GM23338 (cell line): ENCODE measurements at regions not wholly inside any gene's neighbourhood (a gene's known extent, or its start where the extent isn't known, plus 50 kb on each side); places are given as distances from the start of the nearest gene placed in this dataset.

Experiments used
- ATAC-seq: fragments of 200-7000 bp; cut with Tn5 transposase; 3 replicates; pipeline ENCODE4 v1.9.1; 2020
- DNase-seq: peaks from one replicate; pipeline ENCODE4 v3.0.0-alpha.2; 2015; ENCODE audit warnings: low spot score
- H2AFZ ChIP-seq: fragments of 200-600 bp; sonication (generic); 2 replicates; pipeline ENCODE4 v1.8.0; 2016; ENCODE audit warnings: antibody characterized with exemption, mild to moderate bottlenecking, moderate library complexity
- H3F3A ChIP-seq: fragments of 200-600 bp; sonication (generic); replicated peaks from 2 replicates; pipeline ENCODE4 v1.8.0; 2017; ENCODE audit warnings: antibody characterized with exemption, mixed run types, low read depth
- H3K27ac ChIP-seq: fragments of 200-600 bp; sonication (generic); 2 replicates; pipeline ENCODE4 v1.6.1; 2016; ENCODE audit warnings: low read depth
- H3K27me3 ChIP-seq: fragments of 200-600 bp; sonication (generic); 2 replicates; pipeline ENCODE4 v1.8.0; 2016; ENCODE audit warnings: mild to moderate bottlenecking, mixed run types, moderate library complexity; ENCODE audit not compliant: insufficient read depth
- H3K36me3 ChIP-seq: fragments of 200-600 bp; sonication (generic); 2 replicates; pipeline ENCODE4 v1.8.0; 2016; ENCODE audit warnings: mild to moderate bottlenecking; ENCODE audit not compliant: insufficient read depth
- H3K4me1 ChIP-seq: fragments of 200-600 bp; sonication (generic); 2 replicates; pipeline ENCODE4 v1.8.0; 2016; ENCODE audit warnings: mild to moderate bottlenecking, moderate library complexity; ENCODE audit not compliant: insufficient read depth
- H3K4me2 ChIP-seq: fragments of 200-600 bp; sonication (generic); 2 replicates; pipeline ENCODE4 v1.7.1; 2017; ENCODE audit warnings: mixed run types
- H3K4me3 ChIP-seq: fragments of 200-600 bp; sonication (generic); 2 replicates; pipeline ENCODE4 v1.6.1; 2016; ENCODE audit warnings: mixed run types
- H3K79me2 ChIP-seq: fragments of 200-600 bp; sonication (generic); replicated peaks from 2 replicates; pipeline ENCODE4 v1.8.0; 2017; ENCODE audit warnings: mild to moderate bottlenecking; ENCODE audit not compliant: insufficient read depth
- H3K9me2 ChIP-seq: fragments of 200-600 bp; sonication (generic); 2 replicates; pipeline ENCODE4 v1.8.0; 2017; ENCODE audit not compliant: insufficient read depth
- H4K20me1 ChIP-seq: fragments of 200-600 bp; sonication (generic); replicated peaks from 2 replicates; pipeline ENCODE4 v1.8.0; 2017; ENCODE audit warnings: mild to moderate bottlenecking; ENCODE audit not compliant: insufficient read depth
- H3K27ac Mint-ChIP-seq: 2 replicates; pipeline ENCODE4 v1.8.0; 2020; ENCODE audit warnings: inconsistent platforms, mild to moderate bottlenecking, moderate library complexity, mixed read lengths
- H3K27me3 Mint-ChIP-seq: 3 replicates; pipeline ENCODE4 v1.8.0; 2022; ENCODE audit warnings: low read depth, mild to moderate bottlenecking, moderate library complexity, mixed read lengths, inconsistent platforms; ENCODE audit not compliant: insufficient read depth, poor library complexity
- H3K36me3 Mint-ChIP-seq: 3 replicates; pipeline ENCODE4 v1.8.0; 2021; ENCODE audit warnings: low read depth, mild to moderate bottlenecking, inconsistent platforms, moderate library complexity, mixed read lengths
- H3K4me1 Mint-ChIP-seq: 3 replicates; pipeline ENCODE4 v1.8.0; 2020; ENCODE audit warnings: mild to moderate bottlenecking, inconsistent platforms, mixed read lengths
- H3K4me3 Mint-ChIP-seq: 3 replicates; pipeline ENCODE4 v1.8.0; 2021; ENCODE audit warnings: moderate library complexity, mild to moderate bottlenecking, inconsistent platforms, mixed read lengths
- H3K9me3 Mint-ChIP-seq: 3 replicates; pipeline ENCODE4 v1.8.0; 2020; ENCODE audit warnings: moderate library complexity, mild to moderate bottlenecking, inconsistent platforms, mixed read lengths
- CREB1 ChIP-seq: fragments of 250-450 bp; sonication (Bioruptor Pico); IDR thresholded peaks from 2 replicates; pipeline ENCODE4 v1.5.0; 2020; ENCODE audit warnings: low read depth, mild to moderate bottlenecking, moderate library complexity
- CTCF ChIP-seq, 2 experiments: fragments of 200-600 bp in 1 of 2; sonication (generic) in 1 of 2; conservative IDR thresholded peaks; 2 replicates each; pipeline versions ENCODE4 v1.5.1 to v1.6.1; 2016 to 2017; ENCODE audit warnings: antibody characterized with exemption in 2 of 2, low read depth in 2 of 2, mild to moderate bottlenecking in 2 of 2, moderate library complexity in 1 of 2
- ETS1 ChIP-seq: IDR thresholded peaks from 2 replicates; pipeline ENCODE4 v1.6.1; 2016; ENCODE audit warnings: antibody characterized with exemption
- EZH2 ChIP-seq: fragments of 200-600 bp; sonication (generic); IDR thresholded peaks from one replicate; pipeline ENCODE4 v1.8.0; 2017; ENCODE audit warnings: antibody characterized with exemption, mild to moderate bottlenecking, low read depth; ENCODE audit not compliant: unreplicated experiment
- EZH2phosphoT487 ChIP-seq: fragments of 200-600 bp; sonication (generic); IDR thresholded peaks from one replicate; pipeline ENCODE4 v1.8.1; 2018; ENCODE audit warnings: antibody characterized with exemption; ENCODE audit not compliant: unreplicated experiment
- JUNB ChIP-seq: IDR thresholded peaks from one replicate; pipeline ENCODE4 v1.6.1; 2016; ENCODE audit warnings: antibody characterized with exemption; ENCODE audit not compliant: unreplicated experiment
- NANOG ChIP-seq: IDR thresholded peaks from 2 replicates; pipeline ENCODE4 v1.6.1; 2016; ENCODE audit warnings: antibody characterized with exemption, borderline replicate concordance
- POLR2AphosphoS5 ChIP-seq: IDR thresholded peaks from 2 replicates; pipeline ENCODE4 v1.6.1; 2016; ENCODE audit warnings: antibody characterized with exemption, low read depth
- STAT1 ChIP-seq: IDR thresholded peaks from one replicate; pipeline ENCODE4 v1.6.1; 2016; ENCODE audit warnings: antibody characterized with exemption; ENCODE audit not compliant: unreplicated experiment
- ZNF114 ChIP-seq: fragments of 250-450 bp; sonication (Bioruptor Pico); IDR thresholded peaks from 2 replicates; pipeline ENCODE4 v1.5.0; 2020; ENCODE audit warnings: mild to moderate bottlenecking, moderate library complexity
- ZNF331 ChIP-seq: fragments of 250-450 bp; sonication (Bioruptor Pico); IDR thresholded peaks from 2 replicates; pipeline ENCODE4 v1.5.0; 2020; ENCODE audit warnings: low read depth, mild to moderate bottlenecking, moderate library complexity
- ZNF462 ChIP-seq: fragments of 250-450 bp; sonication (Bioruptor Pico); IDR thresholded peaks from 2 replicates; pipeline ENCODE4 v1.5.0; 2020; ENCODE audit warnings: mild to moderate bottlenecking, moderate library complexity

GRCh38 chr6:5936631-5937030, 70.1 kb downstream of the NRN1 start:
- Histone ChIP-seq H3K9me2 (no peaks in the 10 kb centered on the region), H3K27ac (no peak overlapping the region), H3K79me2 (no peaks in the 10 kb centered on the region), H3K27me3 (no peaks in the 10 kb centered on the region), H3K36me3 (no peaks in the 10 kb centered on the region), H2AFZ (no peak overlapping the region), H3K4me1 (no peaks in the 10 kb centered on the region), H3K4me2 (no peak overlapping the region), H4K20me1 (no peaks in the 10 kb centered on the region), H3F3A (no peaks in the 10 kb centered on the region), H3K4me3 (no peak overlapping the region)
- DNase-seq (no peak), ATAC-seq (no peak)
- TF ChIP-seq NANOG (no peak), CREB1 (CRISPR knock-in tag) (no peak), ZNF114 (CRISPR knock-in tag) (no peak)
- no peak overlapping the region for H3K27ac Mint-ChIP-seq
- H3K4me1 Mint-ChIP-seq = 0 out of 3 replicates have a peak, but pooled peaks cover 2% of the 10 kb centered on the region
- H3K9me3 Mint-ChIP-seq = peaks cover 9% of the 10 kb centered on the region; the same call in 2 of the 3 replicates
- H3K4me3 Mint-ChIP-seq = no peak overlapping the region
- peaks cover 4% of the 10 kb centered on the region for H3K27me3 Mint-ChIP-seq
- H3K36me3 Mint-ChIP-seq = no peaks in the 10 kb centered on the region; the same call in 1 of the 3 replicates

- Histone ChIP-seq H3F3A (no peaks in the 10 kb centered on the region), H3K4me1 (no peaks in the 10 kb centered on the region), H3K9me2 (no peaks in the 10 kb centered on the region), H3K4me3 (no peak overlapping the region), H4K20me1 (no peaks in the 10 kb centered on the region), H3K36me3 (no peaks in the 10 kb centered on the region), H3K27me3 (no peaks in the 10 kb centered on the region), H3K4me2 (no peak overlapping the region), H3K27ac (no peak overlapping the region), H3K79me2 (no peaks in the 10 kb centered on the region), H2AFZ (no peak overlapping the region)
- H3K4me3 Mint-ChIP-seq = no peak overlapping the region
- peaks cover 9% of the 10 kb centered on the region; the same call in 2 of the 3 replicates for H3K9me3 Mint-ChIP-seq
- H3K4me1 Mint-ChIP-seq = 0 out of 3 replicates have a peak, but pooled peaks cover 2% of the 10 kb centered on the region
- no peaks in the 10 kb centered on the region; the same call in 1 of the 3 replicates for H3K36me3 Mint-ChIP-seq
- DNase-seq (no peak), ATAC-seq (no peak)
- H3K27ac Mint-ChIP-seq = no peak overlapping the region
- peaks cover 3% of the 10 kb centered on the region for H3K27me3 Mint-ChIP-seq
- TF ChIP-seq ZNF462 (CRISPR knock-in tag) = no peak
- no peak for TF ChIP-seq POLR2AphosphoS5
- TF ChIP-seq CTCF (conservative IDR thresholded peaks at IDR 0.05; ENCODE audit: low read depth in 2 of 2) = no peak
- TF ChIP-seq EZH2phosphoT487 = no peak
- no peak for TF ChIP-seq ETS1
- no peak for TF ChIP-seq ZNF114 (CRISPR knock-in tag)
- TF ChIP-seq JUNB = no peak
- no peak for TF ChIP-seq ZNF331
- TF ChIP-seq NANOG = no peak
- no peak for TF ChIP-seq STAT1
- TF ChIP-seq EZH2 = no peak
Measured at GRCh38 chr6:5936140-5936539, 70.6 kb downstream of the NRN1 start.
